CD4-positive, alpha-beta T cell treated with Interleukin-12 subunit alpha and Interleukin-12 subunit beta, for 1 hour (primary cell): ENCODE measurements at regions not wholly inside any gene's neighbourhood (a gene's known extent, or its start where the extent isn't known, plus 50 kb on each side); places are given as distances from the start of the nearest gene placed in this dataset.
"Not testable (repeated sequence)": the region's sequence is repeated elsewhere in the genome, so short reads cannot be mapped to it uniquely, and the experiment has no call there.

Experiments used
- DNase-seq: peaks from one replicate; pipeline ENCODE4 v3.0.0-alpha.2; 2020

- DNase-seq, result no peak
These were observed 509.3 kb downstream of the CENPC start for GRCh38 chr4:67035986-67036385.

- no peak for DNase-seq
These were observed 509.8 kb downstream of the CENPC start for GRCh38 chr4:67035501-67035900.

DNA sequence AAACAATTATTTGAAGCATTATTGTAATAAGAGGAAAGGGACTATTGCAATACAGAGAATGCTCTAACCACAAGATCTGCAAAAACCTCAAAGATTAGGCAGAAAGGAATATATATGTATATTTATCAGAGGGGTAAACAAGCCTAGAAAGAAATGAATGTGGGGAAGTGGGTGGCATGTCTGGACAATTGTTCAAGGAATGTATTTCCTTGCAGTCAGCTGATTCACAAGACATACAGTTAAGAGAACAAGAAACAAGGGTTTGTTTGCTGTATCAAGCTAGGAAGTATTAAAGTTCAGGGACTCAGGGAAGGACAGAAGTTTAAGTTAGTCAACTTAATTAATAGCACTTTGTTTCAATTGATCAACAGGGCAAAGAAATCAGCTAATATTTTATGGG, 514.7 kb downstream of the CENPC start:
- no peak for DNase-seq

DNA sequence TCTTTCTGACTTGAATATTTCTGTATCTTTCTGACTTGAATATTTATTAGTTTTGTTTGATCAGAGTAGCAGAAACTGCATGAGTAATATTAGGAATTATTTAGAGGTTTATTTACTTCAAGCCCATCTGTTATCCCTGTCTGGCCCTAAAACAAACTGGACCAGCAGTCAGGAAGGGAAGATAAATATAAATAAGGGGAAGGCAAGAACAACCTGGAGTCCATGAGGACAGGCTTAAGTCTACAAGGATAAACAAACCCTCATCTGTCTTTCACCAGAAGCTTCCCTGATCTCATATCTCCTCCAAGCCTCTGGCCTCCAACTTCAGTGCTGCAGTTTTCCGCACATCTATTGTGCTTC, 524.9 kb downstream of the CENPC start:
- DNase-seq, result no peak

- DNase-seq, result no peak
These were observed 525.4 kb downstream of the CENPC start for GRCh38 chr4:67019686-67020437.

DNA sequence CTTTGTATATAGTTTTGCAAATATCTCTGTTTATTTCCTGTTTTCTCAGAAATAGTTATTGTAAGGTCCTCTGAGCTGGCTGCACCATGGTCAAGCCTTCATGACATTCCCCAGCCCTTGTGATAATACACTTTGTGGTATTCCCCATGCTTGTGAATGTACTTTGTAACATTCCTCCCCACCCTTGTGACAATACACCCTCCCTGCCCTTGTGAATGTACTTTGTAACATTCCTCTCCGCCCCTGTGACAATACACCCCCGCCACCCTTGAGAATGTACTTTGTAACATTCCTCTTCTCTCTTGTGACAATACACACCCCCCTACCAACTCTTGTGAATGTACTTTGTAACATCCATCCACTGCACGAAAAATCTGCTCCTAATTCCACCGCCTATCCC, 530.7 kb downstream of the CENPC start:
- DNase-seq, result no peak

DNA sequence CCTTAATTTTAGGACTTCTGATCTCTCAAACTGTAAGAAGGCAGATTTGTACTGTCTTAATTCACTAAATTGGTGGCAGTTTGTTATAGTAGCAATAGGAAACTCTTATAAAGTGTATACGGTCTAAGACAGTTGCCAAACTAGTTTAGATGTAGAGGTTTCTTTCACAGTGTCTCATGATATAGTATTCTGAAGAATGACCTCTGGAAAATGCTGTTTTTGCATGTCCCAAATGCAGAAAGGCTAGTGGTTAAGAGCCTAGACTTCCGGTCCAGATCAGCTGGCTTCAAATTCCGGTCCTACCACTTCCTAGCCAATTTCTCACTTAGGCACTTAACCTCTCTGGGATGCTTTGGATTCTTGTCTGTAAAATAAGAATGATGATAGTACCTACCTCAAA, 538.5 kb downstream of the CENPC start:
- no peak for DNase-seq

- DNase-seq, result no peak
These were observed 553.8 kb downstream of the CENPC start for GRCh38 chr4:66991521-66991920.

GRCh38 chr4:66974665-66975064, 570.6 kb downstream of the CENPC start:
- no peak for DNase-seq

- DNase-seq, result no peak
These were observed 573.2 kb downstream of the CENPC start for GRCh38 chr4:66972087-66972486.

- DNase-seq, result no peak
These were observed 580.8 kb downstream of the CENPC start for GRCh38 chr4:66964467-66964866.

GRCh38 chr4:66963084-66963483, 582.2 kb downstream of the CENPC start:
- no peak for DNase-seq

DNA sequence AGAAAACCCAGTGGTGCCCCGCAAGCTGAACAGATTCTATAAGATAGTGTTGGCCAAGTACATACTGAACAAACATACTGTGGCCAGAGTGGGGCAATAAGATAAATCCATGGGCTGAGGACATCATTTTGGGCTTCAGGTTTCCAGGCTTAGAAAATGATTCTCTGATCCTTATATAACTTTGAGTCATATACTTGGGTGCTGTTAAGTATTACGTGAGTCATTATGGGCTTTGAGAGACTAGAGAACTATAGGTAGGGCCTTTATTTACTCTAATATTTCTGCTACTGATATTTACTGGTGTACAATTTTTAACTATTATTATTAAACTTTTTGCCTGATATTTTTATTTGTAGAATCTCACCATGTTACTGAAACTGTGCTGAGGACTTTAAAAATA, 586.1 kb downstream of the CENPC start:
- DNase-seq, result no peak

DNA sequence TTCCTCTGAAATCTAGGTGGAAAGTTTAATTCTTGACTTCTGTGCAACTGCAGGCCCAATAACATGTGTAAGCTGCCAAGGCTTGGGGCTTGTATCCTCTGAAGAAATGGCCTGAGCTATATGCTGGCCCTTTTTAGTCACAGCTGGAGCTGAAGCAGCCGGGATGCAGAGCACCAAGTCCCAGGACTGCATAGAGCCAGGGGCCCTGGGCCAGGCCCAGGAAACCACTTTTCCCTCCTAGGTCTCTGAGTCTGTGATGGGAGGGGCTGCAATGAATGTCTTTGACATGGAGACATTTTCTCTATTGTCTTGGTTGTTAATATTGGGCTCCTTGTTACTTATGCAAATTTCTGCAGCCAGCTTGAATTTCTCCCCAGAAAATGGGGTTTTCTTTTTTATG, 588.5 kb downstream of the CENPC start:
- no peak for DNase-seq

- no peak for DNase-seq
These were observed 588.9 kb downstream of the CENPC start for GRCh38 chr4:66956426-66956825.

- no peak for DNase-seq
These were observed 589.5 kb downstream of the CENPC start for GRCh38 chr4:66955784-66956183.

DNA sequence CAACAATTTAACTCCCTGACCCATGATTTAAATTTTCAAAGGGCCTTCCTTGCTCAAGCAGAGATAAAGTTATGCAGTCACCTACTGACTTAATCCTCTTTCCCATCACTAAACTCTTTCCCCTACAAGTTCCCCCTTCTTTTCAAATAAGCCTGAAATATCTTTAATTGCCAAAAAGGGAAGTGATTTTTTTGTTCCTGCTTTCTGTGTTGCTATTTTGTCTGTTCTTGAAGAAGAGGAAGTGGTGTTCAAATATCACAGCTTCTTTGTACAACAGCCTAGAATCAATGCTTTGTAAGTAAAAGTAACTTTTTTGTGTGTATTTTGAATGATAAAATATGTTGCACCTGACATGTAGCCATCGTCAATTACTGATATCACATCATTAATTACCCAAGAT, 595.9 kb downstream of the CENPC start:
- DNase-seq, result no peak

GRCh38 chr4:66946761-66947160, 598.5 kb downstream of the CENPC start:
- DNase-seq, result no peak

DNA sequence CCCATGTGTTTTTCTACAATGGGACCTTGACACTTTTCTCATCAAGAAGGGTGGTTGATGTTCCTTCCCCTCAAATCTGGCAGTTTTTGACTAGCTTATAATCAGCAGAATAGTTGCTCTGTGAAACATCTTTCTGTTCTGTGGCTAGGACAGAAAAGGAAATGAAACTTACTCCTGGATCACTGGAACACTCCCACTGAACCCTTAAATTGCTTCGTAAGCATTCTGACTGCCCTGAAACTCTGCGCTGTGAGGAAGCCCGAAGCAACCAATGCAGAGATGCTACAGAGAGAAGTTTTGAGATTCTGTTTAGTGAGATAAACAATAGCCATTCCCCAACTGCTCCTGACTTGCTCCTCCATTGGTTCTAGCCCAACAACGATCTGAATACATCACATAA, 602.2 kb downstream of the CENPC start:
- peak; percentile 2 for DNase-seq

DNA sequence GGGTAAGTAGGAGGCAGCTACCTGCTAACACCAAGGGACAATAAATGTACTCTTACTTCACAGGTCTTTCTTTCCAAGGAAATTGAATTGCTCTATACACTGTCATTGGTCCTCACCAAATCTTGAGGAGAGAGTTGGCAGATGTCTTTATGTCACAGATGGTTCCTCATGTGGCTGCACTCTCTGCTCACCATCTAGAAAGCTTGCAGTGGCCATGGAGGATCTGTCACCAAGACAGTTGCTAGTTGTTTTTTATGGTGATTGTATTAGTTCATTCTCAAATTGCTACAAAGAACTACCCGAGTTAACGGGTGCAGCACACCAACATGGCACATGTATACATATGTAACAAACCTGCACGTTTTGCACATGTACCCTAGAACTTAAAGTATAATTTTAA, 613.3 kb downstream of the CENPC start:
- not testable (repeated sequence) for DNase-seq

- DNase-seq, result no peak
These were observed 615.1 kb downstream of the CENPC start for GRCh38 chr4:66930206-66930605.

DNA sequence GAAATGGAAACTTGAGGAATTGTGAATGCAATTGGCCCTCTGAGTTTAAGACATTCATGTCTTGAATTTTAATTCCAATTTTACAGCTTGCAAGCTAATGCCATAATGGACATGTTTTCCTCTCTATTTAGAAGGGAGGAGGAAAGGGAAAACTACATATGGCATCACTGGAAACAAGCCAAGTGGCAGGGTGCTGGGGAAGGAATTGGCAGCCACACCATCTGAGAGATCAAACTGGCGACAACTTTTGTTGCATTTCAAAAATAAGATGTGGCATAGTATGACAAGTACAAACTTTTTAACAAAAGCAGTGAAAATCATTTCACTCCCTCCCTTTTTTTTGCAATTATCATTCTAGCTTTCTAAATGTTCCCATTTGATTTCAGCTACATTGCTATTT, 615.6 kb downstream of the CENPC start:
- no peak for DNase-seq

DNA sequence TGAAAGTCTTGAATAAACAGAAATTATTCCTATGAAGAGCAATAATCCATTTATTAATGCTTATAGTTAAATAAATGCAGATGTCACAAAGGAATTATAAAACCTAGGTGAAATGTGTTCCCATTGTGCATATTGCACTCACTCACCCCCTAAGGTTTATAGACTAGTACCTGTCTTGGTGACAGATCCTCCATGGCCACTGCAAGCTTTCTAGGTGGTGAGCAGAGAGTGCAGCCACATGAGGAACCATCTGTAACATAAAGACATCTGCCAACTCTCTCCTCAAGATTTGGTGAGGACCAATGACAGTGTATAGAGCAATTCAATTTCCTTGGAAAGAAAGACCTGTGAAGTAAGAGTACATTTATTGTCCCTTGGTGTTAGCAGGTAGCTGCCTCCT, 616.4 kb downstream of the CENPC start:
- DNase-seq, result not testable (repeated sequence)

DNA sequence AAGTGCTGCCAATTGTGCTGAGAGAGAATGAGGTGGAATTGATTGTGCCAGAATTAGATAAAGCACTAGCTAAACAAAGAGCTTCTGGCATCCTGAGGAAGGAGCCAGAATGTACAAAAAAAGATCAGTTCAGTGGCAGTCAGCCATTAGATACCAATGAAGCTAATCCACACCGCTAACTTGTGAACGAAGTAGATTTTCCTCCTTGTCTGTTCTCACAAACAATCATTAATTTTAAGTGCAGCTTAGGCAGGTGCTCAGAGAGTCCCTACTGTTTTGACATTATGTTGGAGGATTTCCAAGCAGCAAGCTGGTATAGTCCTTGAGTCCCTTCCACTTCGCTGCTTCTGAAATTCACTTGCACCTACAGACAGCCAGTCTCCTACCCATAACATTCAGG, 617.4 kb downstream of the CENPC start:
- no peak for DNase-seq

- DNase-seq, result no peak
These were observed 618.6 kb downstream of the CENPC start for GRCh38 chr4:66926687-66927086.
